NCI-H1105 treated with DMSO at 0.1 percent for 48 hours (cell line): ENCODE measurements at regions not wholly inside any gene's neighbourhood (a gene's known extent, or its start where the extent isn't known, plus 50 kb on each side); places are given as distances from the start of the nearest gene placed in this dataset.

ENCODE experiments used
- DNase-seq: peaks from one replicate; lab custom pipeline; 2025; lab: John Stamatoyannopoulos, UW

DNA sequence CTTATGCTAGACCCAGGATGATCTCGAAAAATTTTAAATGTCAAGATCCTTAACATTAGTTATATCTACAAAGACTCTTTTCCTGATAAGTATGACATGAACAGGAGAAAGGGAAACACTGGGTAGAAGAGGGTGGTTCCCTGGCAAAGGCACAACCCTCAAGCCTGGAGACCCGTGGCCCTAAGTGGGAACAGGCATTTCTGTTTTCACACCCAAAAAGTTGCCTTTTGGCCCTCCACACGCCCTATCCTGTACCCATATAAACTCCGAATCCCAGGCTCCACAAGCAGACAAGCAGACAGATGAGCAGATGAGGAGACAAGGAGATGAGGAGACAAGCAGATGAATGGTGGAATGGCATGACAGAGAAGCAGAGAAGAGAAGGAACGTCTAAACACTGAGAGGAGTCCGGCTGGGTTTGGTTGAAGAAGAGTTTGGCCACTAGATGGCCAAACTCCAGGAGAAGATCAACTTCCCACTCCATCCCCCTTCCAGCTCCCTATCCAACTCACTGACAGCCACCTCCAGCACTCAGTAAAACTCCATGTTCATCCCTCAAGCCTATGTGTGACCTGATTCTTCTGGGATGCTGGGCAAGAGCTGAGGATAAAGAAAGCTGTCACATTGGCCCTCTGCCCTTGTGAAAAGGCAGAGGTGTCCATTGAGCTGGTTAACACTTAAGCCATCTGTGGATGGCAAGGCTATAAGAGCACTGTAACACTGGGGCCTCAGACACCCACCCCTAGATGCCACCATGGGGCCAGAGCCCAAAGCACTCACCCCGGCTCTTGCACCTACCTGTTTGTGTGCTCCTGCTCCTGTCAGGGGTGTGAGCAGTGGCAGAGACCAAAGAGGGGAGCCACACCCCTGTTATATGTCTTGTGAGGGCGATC is 139.6 kb upstream of the FAM20A start:
- no peak for DNase-seq

DNA sequence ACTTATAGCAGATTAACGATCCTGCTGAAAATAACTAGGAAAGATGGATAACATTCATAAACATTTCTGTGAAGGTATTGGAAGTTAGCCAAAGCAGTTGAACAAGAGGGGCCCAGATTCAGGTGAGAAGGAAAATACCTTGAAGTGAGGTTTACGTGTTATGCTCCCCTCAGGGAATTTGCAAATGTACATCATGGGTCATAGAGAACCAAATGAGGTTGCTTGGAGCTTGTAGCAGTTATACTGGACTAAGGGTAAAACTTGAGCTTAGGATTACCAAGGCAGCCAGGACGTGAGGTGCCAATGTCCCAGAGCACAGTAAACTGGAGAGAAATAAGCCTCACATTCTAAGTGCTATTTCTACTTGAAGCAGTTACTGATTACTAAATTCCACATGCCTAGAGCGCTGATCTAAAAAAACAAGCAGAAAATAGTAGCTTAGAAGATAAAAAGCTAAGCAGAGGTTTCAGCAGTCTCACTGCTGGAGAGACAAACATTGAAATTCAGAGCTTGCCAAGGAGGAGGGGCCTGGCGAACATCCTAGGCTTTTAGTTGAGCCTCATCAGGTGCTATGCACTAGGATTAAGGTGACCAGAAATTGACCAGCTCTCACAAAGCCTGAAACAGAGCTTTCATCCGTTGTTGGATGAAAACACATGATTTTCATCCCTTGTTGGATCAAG is 136.7 kb upstream of the FAM20A start:
- DNase-seq: peak; percentile 22

DNA sequence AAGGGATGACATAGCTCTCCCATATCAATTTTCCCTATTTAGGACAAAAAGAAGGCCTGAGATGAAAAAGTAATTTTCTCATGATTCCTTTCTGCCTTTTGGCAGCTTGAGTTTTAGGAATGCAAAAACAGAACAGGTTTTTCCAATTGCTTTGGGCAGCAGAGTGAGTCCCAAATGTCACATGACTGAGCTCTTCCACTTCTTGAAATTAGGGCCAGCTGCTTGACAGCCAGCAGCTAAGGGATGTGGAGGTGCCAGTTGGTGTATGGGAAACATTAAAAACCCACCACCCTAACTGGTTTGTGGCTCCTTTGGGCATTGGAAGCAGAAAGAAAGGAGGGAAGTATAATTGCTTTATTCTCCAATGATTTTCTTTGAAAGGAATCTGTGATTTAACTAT is 133.8 kb upstream of the FAM20A start:
- no peak for DNase-seq

DNA sequence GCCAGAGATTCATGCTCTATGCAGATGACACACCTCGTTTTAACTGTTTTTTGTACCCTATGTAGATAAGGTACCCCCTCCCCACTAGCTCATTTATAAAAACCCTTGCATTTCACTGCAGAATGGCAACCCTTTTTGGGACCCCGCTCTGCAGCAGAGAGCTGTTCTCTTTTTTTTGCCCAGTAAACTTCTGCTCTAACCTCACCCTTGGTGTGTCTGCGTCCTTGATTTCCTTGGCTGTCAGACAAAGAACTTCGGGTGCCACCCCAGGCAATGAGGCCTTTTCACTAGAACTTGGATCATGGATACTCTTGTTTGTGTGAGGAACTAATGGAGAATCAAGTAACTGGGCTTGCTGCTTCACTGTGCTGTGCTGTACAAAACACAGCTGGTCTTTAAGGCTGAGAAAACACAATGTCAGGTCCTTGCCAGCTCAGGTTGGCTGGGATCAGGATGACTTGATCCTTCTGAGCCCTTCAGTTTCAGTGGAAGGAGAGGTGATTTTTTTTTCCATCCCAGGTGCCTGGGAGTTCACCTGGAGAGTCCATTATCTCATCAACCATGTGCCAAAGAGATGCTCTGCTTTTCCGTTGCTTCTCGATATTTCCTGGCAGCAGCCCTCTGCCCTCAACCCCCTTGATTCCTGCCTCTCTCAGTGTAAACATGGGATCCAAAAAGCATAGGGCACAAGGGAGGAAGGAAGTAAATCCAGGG is 133.2 kb upstream of the FAM20A start:
- no peak for DNase-seq

DNA sequence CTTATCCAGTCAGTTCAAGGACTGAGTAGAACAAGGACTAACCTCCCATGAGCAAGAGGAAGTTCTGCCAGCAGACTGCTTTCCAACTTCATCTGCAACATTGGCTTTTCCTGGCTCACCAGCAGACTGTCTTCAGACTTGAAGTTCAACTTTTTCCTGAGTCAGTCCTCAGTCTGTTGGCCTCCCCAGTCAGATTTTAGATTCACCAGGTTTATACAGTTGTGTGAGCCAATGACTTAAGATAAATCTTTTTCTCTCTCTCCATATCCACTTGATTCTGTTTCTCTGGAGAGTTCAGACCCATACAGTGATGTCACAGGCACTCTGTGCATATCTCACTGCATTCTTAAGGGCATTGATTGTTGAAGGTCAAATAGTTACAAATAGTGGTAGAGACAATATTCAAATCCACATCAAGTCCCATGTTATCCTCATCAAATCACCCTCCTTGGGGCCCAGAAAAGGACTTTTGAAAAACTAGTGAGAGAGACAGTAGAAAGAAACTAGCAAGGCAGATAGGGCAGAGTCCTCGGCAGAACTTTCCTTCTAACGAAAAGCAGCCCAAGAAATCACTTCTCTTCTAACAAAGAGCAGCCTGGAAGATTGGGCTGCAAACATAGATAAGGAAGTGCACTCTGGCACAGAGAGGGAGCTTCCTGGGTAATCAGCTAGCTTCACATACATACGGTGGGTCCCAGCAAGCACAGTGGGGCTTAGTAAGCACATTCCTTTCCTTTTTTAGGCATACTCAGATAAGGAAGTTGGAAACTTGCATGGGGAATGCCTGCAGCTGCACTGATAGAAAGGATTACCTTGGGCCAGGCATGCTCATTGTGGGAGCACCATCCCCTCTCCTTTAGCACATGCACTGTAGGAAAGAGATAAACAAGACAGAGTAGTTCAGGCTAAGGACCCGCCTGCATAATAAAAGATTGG is 132.3 kb upstream of the FAM20A start:
- DNase-seq: no peak

DNA sequence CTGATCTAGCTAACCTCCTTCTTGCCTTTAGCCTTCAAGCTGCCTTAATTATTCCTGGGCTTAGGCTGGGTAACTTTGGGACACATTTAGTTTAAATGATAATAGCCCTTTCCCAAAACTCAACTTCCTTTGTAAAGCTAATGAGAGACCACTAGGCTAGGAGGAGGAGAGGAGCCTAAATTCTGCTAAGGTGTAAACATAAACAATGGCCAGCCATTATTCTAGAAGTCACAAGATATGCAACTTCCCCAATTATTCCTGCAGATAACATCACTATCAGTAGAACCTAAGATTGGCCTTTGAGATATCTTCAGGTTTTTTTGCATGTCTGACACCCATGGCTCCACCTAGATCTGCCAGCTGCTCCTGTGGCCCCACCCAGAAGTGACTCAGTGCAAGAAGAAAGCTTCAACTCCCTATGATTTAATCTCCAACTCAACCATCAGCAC is 131.2 kb upstream of the FAM20A start:
- no peak for DNase-seq

DNA sequence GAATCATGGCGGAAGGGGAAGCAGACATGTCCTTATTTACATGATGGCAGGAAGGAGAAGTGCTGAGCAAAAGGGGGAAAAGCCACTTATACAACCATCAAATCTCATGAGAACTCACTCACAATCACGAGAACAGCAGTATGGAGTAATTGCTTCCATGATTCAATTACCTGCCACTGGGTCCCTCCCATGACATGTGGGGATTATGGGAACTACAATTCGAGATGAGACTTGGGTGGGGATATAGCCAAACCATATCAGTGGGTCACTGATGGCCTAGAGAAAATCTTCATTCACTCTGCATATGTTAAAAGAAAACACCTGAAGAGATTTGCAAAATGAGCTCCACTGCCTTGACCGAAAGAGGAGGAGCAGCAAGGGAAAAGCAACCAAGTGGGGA is 130.3 kb upstream of the FAM20A start:
- DNase-seq: no peak

- no peak for DNase-seq
Measured at GRCh38 chr17:68719431-68719830, 118.3 kb upstream of the FAM20A start.

DNA sequence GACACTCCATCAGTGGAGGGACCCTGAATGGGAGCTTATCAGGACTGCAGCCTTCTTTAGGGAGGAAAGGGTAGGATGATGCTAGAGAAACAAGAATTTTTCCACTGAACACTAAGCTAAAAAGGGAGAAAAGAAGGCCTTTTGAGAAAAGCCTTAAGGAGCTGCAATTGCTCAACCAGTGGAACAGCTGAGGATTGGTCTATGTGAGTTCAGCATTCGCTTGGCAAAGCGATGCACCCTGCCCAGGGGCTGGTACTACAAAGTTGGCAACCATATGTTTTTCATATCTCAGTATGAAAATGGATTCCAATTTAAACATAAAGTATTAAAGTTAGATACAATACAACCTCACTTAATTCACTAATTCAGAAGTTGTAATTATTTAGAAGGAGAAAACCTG is 117.8 kb upstream of the FAM20A start:
- no peak for DNase-seq

DNA sequence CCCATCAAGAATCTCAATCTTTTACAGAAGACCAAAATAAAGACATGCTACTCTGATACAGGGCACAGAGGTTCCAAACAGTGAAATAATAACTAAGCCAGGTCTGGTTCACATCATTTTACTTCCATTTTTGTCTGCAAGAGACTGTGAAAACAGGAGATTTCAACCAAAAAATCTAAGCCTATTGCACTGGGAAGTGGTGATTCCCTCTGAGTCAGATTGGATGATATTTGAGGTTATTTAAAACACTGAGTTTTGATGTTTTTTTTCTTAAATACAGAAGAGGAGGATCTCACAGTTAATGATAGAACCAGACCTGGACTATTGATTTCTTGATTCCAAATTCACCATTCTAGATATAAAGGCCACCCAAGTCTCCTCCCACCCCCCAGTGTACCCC is 117.3 kb upstream of the FAM20A start:
- DNase-seq: no peak

DNA sequence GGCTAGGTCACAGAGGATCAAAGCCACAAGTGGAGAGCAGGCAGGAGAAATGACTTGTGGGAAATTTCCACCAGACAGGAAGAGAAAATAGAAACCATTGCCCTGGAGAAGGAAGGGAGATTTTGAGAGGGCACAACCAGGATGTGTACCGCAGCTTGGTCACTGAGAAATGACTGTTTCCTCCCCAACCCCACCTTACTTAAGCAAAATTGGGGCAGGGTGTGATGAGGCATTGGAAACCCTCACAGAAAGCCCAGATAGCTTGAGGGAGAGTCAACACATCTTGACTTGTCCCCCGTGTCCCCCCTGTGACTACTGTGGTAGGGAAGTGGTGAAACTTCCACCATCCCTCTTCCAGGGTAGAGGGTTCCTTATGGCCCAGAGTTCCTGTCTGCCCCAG is 113.5 kb upstream of the FAM20A start:
- no peak for DNase-seq

DNA sequence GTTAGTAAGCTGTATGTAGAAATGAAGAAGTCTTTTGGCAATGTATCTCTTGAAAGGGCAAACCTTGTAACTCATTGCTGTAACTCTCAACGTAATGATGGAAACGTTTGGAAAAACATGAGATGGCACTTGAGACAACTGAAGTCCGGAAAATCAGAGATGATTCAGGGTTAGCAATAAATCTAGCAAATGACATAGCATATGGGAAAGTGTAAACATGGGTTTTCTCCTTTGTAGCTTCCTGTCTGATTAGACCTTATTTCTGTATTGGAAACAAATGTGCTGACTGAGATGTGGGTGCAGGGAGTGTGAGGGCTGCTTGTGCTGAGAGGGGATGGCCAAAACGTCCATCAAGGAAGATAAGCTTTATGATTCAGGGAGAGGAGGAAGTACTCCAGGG is 110.7 kb upstream of the FAM20A start:
- DNase-seq: no peak

GRCh38 chr17:68710976-68711375 is 109.8 kb upstream of the FAM20A start:
- no peak for DNase-seq

GRCh38 chr17:68710035-68710780 is 109.0 kb upstream of the FAM20A start:
- no peak for DNase-seq

DNA sequence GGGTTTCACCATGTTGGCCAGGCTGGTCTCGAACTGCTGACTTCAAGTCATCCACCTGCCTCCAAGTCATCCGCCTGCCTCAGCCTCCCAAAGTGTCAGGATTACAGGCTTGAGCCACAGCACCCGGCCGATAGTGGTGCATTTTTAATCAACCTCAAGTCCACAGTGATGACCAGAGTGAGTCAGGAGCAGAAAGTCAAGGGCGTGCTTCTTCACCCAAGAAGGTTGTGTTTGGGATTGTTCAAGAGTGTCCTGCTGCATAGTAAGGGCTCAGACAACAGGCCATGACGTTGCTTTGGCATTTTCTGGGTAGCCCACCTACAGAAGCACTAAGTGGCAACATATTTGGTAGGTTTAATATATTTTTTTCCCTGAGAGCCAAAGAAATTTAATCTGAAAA is 108.3 kb upstream of the FAM20A start:
- DNase-seq: no peak

DNA sequence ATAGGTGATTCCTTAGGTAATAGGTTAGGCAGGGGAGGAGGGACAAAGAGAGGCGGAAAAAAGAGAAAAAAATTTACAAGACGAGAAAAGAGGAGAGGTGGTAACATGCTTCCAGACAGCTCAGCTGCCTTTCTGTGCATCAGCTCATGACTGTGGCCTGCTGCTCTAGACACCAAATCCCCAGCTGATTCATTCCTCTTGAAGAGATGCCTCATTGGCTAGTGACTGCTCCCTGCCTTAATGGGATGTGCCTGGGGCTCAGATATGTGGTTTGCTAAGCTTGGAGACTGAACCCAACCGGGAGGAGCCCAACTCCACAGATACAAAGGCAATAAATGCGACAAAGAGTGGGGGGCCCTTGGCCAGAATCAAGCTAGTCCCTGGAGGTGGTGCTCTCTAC is 105.9 kb upstream of the FAM20A start:
- no peak for DNase-seq

- DNase-seq: no peak
Measured at GRCh38 chr17:68706356-68706920, 105.3 kb upstream of the FAM20A start.

- no peak for DNase-seq
Measured at GRCh38 chr17:68705714-68706076, 104.5 kb upstream of the FAM20A start.

- DNase-seq: no peak
Measured at GRCh38 chr17:68704871-68705713, 103.9 kb upstream of the FAM20A start.

- no peak for DNase-seq
Measured at GRCh38 chr17:68701046-68701445, 99.9 kb upstream of the FAM20A start.
